Right renal cortex interstitium (tissue), 3 donors: ENCODE measurements at regions not wholly inside any gene's neighbourhood (a gene's known extent, or its start where the extent isn't known, plus 50 kb on each side); places are given as distances from the start of the nearest gene placed in this dataset.

Source experiments
- DNase-seq, 3 donors: peaks; one replicate each; pipeline ENCODE4 v3.0.0-alpha.2; 2013; ENCODE audit warnings: low read depth in 3 of 3, low spot score in 2 of 3

- DNase-seq: no peak
Observed at GRCh38 chr14:86602263-86602662, 1072.3 kb downstream of the FLRT2 start.

DNA sequence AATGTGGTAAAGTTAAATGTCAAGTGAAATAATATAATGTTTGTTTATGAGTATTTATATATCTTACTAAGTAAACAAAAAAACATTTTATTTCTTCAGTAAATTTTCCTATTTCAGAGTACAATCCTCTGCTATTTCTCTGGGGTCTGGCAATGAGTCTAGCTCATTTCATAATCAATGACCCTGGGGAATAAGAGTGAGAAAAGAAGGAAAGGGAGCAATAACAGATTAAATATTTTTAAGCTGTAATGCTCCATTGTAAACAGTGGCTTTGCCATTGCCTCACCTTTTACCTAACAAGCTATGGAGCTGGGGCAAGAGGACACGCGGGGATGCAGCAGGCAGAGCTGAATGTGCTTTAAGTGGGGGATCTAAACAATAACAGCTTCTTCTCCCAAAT lies 1071.9 kb downstream of the FLRT2 start:
- DNase-seq: no peak

DNA sequence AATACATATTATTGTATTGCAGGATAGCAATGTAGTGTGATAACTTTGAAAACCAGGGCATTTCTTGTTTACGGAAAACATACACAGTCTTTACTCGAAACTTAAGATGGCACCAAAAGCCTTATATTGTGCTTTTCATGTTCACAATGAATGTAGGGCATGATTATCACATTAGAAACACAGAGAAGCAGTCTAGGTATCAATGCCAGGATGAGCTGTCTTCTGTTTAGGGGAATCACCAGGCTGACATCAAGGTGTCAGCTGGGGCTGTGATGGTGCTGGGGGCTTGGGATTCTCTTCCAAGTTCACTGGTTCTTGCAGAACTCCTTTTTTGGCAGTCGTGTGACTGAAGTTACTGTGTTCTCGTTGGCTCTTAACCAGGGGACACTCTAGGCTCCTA lies 1067.3 kb downstream of the FLRT2 start:
- no peak for DNase-seq

- DNase-seq: no peak
Observed at GRCh38 chr14:86596024-86596423, 1066.1 kb downstream of the FLRT2 start.

DNA sequence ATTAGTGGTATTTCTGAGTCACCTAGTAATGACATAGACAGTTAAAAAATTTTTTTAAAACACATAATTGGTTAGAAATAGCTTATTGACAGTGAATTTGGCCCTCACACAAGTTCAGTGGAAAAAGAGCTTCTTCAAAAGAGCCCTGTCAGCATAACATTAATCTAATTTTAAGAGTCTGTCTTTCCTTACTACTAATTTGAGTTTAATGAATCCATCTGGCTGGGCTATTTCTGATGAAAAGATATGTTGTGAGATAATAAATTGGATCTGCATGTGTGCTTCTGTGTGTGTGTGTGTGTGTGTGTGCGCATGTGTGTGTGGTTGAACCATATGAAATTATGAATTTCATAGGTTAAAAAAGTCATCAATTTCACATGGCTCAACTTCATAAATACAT lies 1045.2 kb downstream of the FLRT2 start:
- peak in 1 of 3 donors; percentile 5 for DNase-seq

GRCh38 chr14:86574778-86575129 lies 1044.8 kb downstream of the FLRT2 start:
- DNase-seq: no peak

GRCh38 chr14:86574051-86574777 lies 1044.3 kb downstream of the FLRT2 start:
- DNase-seq: no peak

DNA sequence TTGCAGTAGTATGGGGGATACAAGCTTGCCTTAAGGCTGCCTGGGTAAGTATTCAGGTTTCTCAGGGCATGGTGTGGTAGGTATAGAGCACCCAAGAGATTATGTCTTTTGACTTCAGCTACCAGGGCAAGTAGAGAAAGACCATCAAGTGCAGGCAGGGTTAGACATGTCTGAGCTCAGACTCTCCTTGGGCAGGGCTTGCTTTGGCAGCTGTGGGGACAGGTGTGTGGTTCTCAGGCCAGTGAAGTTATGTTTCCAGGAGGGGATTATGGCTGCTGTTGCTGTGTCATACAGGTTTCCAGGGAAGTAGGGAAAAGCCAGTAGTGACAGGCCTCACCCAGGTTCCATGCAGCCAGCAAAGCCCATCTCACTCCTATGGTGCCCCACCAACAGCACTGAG lies 1040.4 kb downstream of the FLRT2 start:
- DNase-seq: no peak

GRCh38 chr14:86543521-86543920 lies 1013.6 kb downstream of the FLRT2 start:
- DNase-seq: no peak

GRCh38 chr14:86541972-86542371 lies 1012.0 kb downstream of the FLRT2 start:
- DNase-seq: no peak

DNA sequence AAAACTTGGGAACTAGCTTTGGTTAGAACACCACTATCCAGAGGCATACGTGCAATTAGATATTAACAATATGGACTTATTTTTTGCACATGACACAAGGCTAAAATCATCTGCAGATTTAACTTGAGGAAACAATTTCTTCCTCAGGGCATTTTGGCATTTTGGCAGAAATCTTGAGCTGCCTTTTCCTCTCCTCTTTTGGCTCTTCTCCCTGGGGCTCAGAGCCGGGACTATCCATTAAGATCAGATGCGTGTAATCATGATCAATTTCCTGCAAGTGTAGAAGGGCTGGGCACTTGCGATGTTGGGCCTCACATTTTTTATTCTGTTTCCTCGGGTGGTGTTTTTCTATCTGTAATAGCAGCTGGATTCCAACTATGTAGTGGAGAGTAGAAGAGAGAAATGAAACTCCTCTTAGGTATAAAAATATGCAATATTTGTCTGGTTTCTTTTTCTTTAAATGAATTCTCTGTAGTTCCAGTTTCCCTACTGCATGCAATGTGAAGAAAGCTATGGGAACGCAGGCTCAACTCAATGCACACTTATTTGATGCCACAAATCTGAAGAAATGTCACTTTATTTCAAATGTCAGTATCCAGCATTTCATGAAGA lies 1010.8 kb downstream of the FLRT2 start:
- DNase-seq: no peak

DNA sequence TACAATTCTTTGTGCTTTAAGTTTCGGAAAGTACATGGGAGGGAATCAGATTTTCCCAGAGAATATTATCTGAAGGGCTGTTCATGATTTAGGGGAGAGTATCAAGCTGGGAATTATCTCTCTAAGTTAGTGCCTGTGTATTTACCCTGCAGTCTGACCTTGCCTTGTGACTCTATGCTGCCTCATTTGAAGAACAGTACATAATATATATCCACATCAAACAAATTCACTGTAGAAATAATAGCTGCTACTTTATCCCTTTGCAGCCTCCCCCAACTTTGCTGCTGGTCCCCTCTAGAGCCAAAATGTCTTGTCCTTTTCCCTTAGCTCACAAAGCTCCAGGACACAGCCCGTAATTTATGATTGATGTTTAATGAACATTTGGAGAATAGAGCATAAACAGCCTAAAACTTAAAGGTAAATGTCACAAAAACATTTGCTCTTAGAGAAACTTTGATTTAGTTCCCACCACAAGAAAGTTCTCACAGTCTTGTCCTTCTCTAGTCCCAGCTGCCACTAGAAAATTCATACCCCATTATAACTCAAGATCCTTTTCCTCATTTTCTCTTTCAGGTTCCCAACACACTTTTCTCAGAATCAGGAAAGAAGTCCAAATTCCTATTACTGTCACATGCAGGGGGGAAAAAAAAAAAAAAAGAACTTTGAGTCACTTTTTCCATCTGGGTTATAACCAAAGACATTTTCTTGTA lies 1009.6 kb downstream of the FLRT2 start:
- DNase-seq: no peak

DNA sequence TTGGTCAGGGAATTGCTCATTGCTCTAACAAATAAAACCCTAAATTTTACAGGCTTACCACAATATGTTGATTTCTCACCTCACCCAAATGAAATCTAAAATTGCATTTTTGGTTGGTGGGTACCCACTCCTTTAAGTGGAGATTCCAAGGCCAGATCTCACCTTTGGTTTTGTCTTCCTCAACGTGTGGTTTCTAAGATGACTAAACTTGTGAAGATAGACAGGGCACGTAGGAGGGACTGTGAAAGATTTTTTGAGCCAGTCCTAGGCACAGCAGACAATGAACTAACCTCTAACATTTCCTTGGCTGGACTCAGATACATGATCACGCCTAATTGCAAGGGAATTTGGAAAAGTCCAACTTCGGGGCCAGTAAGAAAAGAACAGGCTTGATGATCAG lies 1003.9 kb downstream of the FLRT2 start:
- no peak for DNase-seq

DNA sequence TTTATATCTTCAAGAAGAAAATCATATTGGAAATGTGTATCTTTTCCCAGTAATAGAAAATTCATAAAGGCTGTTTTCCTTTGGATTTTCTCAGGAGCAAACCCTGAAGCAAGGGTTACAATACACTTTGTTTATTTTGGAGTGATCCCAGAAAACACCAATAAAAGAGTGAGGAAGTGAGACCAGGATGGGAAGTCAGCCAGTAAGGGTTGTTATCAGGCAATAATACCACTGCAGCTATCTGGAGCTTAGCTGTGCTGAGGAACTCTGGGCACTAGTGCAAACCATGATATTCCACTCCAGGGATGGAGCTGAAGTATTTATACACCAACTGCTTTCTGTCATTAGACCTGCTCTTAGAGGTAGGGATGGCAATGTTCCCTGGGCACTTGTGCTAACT lies 1002.3 kb downstream of the FLRT2 start:
- no peak for DNase-seq

GRCh38 chr14:86530457-86530856 lies 1000.5 kb downstream of the FLRT2 start:
- no peak for DNase-seq

DNA sequence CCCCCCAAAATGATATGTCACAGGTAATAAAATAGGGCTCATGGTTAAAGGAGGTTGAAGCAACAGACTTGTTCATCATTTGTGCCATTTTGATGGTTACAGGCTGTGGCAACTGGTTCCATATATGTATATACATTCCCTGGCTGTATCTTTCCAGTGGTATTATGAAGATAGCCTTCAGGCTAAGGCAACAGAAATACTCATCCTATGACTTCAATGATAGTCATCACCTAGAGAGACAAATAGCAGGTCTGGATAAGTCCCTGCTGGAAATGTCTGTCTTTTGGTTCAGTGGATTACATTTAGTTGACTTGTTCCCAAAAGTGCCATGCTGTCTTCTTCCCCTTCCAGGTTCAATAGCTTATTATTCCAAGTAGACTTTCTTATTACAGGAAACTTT lies 997.4 kb downstream of the FLRT2 start:
- DNase-seq: no peak

DNA sequence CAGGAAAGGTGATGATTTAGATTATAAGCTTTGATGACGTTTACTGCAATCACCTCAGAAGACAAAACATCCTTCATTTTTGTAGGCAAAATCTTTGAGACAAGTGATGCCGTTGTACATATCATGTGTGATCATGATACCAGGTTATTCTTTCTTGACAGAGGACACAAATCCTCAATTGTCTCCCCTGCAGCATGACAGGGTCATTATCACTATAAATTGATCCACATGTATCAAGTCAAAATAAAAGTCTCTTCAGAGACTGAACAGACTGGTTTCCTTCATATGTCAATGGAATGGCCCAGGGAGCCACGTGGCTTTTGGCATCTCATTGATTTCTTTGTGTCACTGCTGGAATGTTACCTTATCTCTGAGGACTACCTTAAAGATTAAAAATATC lies 995.7 kb downstream of the FLRT2 start:
- DNase-seq: no peak

DNA sequence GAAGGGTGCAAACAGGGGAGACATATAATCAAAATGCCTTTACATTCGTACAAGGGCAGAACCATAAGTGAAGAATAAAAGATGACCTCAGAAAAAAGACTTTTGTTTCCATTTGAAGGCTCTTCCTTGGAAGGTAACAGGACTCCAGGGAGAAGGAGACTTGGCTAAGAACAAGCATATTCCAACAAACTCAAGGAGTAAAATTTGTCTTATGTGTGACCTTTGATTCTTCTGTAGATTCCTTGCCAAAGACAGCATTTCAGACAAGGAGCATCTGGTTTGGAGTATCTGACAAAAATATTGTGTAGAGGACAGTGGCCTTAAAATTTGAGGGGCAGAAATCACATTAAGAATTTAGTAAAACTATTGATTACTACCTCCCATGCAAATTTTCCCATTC lies 991.9 kb downstream of the FLRT2 start:
- no peak for DNase-seq

- no peak for DNase-seq
Observed at GRCh38 chr14:86521031-86521730, 991.2 kb downstream of the FLRT2 start.

DNA sequence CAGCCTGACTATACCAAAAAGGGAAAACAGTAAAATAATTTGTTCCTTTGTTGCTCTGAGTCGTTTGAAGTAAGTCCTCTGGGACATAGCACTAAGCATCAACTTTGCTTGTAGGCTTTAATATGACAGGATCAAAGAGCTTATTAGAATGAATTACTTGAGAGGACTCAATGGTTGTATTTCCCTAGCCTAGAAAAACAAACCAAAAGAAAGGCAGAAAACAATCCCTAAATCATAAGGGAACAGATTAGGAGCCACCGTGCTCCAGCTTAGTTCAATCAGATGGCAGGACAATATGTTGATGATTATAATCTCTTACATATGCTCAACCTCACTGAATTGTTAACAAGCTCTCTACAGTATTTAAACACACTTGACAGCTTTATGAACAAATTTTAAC lies 988.4 kb downstream of the FLRT2 start:
- DNase-seq: no peak

GRCh38 chr14:86515195-86515594 lies 985.3 kb downstream of the FLRT2 start:
- DNase-seq: no peak

GRCh38 chr14:86513564-86513963 lies 983.6 kb downstream of the FLRT2 start:
- DNase-seq: no peak
